ENCODE measurements at regions not wholly inside any gene's neighbourhood (a gene's known extent, or its start where the extent isn't known, plus 50 kb on each side); places are given as distances from the start of the nearest gene placed in this dataset.

- TF ChIP-seq, protein P1, sequence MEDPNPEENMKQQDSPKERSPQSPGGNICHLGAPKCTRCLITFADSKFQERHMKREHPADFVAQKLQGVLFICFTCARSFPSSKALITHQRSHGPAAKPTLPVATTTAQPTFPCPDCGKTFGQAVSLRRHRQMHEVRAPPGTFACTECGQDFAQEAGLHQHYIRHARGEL (CRISPR knock-in tag; IDR thresholded peaks at IDR 0.05), result no peak
- 0 out of 2 replicates have a peak, but pooled peaks have one; percentile 30 for TF ChIP-seq ARNT2 (CRISPR knock-in tag; IDR thresholded peaks at IDR 0.05; ENCODE audit: low read depth)
- TF ChIP-seq, protein P2, sequence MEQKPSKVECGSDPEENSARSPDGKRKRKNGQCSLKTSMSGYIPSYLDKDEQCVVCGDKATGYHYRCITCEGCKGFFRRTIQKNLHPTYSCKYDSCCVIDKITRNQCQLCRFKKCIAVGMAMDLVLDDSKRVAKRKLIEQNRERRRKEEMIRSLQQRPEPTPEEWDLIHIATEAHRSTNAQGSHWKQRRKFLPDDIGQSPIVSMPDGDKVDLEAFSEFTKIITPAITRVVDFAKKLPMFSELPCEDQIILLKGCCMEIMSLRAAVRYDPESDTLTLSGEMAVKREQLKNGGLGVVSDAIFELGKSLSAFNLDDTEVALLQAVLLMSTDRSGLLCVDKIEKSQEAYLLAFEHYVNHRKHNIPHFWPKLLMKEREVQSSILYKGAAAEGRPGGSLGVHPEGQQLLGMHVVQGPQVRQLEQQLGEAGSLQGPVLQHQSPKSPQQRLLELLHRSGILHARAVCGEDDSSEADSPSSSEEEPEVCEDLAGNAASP (CRISPR knock-in tag; IDR thresholded peaks at IDR 0.05; ENCODE audit: borderline replicate concordance), result peak; percentile 52; the same call in 1 of the 2 replicates
- TF ChIP-seq SOX13 (IDR thresholded peaks at IDR 0.05), result no peak
- peak in 1 of 2 experiments; percentile 33; a peak in 1 of 4 replicates for TF ChIP-seq SOX13 (CRISPR knock-in tag; conservative IDR thresholded peaks at IDR 0.05 in 1 of 2, IDR thresholded peaks at IDR 0.05 in 1 of 2)
- peak; percentile 66; the same call in 1 of the 2 replicates for TF ChIP-seq MEIS2 (CRISPR knock-in tag; IDR thresholded peaks at IDR 0.05)
- peak; percentile 26 for TF ChIP-seq GABPB1 (CRISPR knock-in tag; IDR thresholded peaks at IDR 0.05)
- no peak for TF ChIP-seq ZZZ3 (CRISPR knock-in tag; IDR thresholded peaks at IDR 0.05; ENCODE audit: borderline replicate concordance)
- TF ChIP-seq HMG20B (CRISPR knock-in tag; conservative IDR thresholded peaks at IDR 0.05), result peak; percentile 52; the same call in 1 of the 2 replicates
- TF ChIP-seq GLMP (CRISPR knock-in tag; IDR thresholded peaks at IDR 0.05; ENCODE audit: borderline replicate concordance), result no peak
- TF ChIP-seq TBP (CRISPR knock-in tag; IDR thresholded peaks at IDR 0.05), result no peak
- TF ChIP-seq ZNF652 (CRISPR knock-in tag; IDR thresholded peaks at IDR 0.05; ENCODE audit: borderline replicate concordance, low read depth), result no peak
- TF ChIP-seq TEAD3 (CRISPR knock-in tag; optimal IDR thresholded peaks at IDR 0.05; ENCODE audit: borderline replicate concordance), result peak; percentile 83
- peak; percentile 52; the same call in 1 of the 2 replicates for TF ChIP-seq ZNF614 (CRISPR knock-in tag; IDR thresholded peaks at IDR 0.05; ENCODE audit: borderline replicate concordance)
- 0 out of 2 replicates have a peak, but pooled peaks have one; percentile 27 for TF ChIP-seq DRAP1 (CRISPR knock-in tag; IDR thresholded peaks at IDR 0.05)
- TF ChIP-seq SKI (IDR thresholded peaks at IDR 0.05; ENCODE audit: partially characterized antibody), result peak; percentile 58
- TF ChIP-seq, protein P3, sequence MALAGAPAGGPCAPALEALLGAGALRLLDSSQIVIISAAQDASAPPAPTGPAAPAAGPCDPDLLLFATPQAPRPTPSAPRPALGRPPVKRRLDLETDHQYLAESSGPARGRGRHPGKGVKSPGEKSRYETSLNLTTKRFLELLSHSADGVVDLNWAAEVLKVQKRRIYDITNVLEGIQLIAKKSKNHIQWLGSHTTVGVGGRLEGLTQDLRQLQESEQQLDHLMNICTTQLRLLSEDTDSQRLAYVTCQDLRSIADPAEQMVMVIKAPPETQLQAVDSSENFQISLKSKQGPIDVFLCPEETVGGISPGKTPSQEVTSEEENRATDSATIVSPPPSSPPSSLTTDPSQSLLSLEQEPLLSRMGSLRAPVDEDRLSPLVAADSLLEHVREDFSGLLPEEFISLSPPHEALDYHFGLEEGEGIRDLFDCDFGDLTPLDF (CRISPR knock-in tag; IDR thresholded peaks at IDR 0.05), result no peak
- TF ChIP-seq EP300 (IDR thresholded peaks at IDR 0.05; ENCODE audit: low read depth in 2 of 2, low read length in 2 of 2), result peak in 1 of 2 experiments; percentile 27; a peak in 1 of 4 replicates
- TF ChIP-seq EP300 (CRISPR knock-in tag; IDR thresholded peaks at IDR 0.05; ENCODE audit: borderline replicate concordance), result no peak
- TF ChIP-seq, protein P4, sequence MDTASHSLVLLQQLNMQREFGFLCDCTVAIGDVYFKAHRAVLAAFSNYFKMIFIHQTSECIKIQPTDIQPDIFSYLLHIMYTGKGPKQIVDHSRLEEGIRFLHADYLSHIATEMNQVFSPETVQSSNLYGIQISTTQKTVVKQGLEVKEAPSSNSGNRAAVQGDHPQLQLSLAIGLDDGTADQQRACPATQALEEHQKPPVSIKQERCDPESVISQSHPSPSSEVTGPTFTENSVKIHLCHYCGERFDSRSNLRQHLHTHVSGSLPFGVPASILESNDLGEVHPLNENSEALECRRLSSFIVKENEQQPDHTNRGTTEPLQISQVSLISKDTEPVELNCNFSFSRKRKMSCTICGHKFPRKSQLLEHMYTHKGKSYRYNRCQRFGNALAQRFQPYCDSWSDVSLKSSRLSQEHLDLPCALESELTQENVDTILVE (CRISPR knock-in tag; IDR thresholded peaks at IDR 0.05), result no peak
- TF ChIP-seq ZNF207 (IDR thresholded peaks at IDR 0.05; ENCODE audit: borderline replicate concordance), result no peak
- peak; percentile 74 for TF ChIP-seq ATF3 (CRISPR knock-in tag; IDR thresholded peaks at IDR 0.05)
- no peak for TF ChIP-seq ZNF747 (CRISPR knock-in tag; IDR thresholded peaks at IDR 0.05; ENCODE audit: borderline replicate concordance)
- TF ChIP-seq PHF8 (CRISPR knock-in tag; IDR thresholded peaks at IDR 0.05), result no peak
- TF ChIP-seq ZNF124 (CRISPR knock-in tag; IDR thresholded peaks at IDR 0.05), result no peak
Observed at GRCh38 chr16:85390511-85391174, 222.5 kb upstream of the GSE1 start (continued).
